Body of pancreas (tissue), 4 donors: ENCODE measurements at regions not wholly inside any gene's neighbourhood (a gene's known extent, or its start where the extent isn't known, plus 50 kb on each side); places are given as distances from the start of the nearest gene placed in this dataset.
"Not testable (repeated sequence)": the region's sequence is repeated elsewhere in the genome, so short reads cannot be mapped to it uniquely, and the experiment has no call there.

Experiments
- ATAC-seq: fragments of 150-250 bp; one replicate; pipeline ENCODE4 v1.9.1; 2016
- DNase-seq, 4 donors: peaks; one replicate each; pipeline ENCODE4 v3.0.0-alpha.2; 2019
- H3K27ac ChIP-seq, 4 donors: fragments of 200-600 bp; sonication (generic); 1 replicate in 3 of 4; 2 replicates in 1 of 4; pipeline versions ENCODE4 v1.5.1 to v1.6.1; 2016 to 2019; ENCODE audit warnings: mild to moderate bottlenecking in 1 of 4, mixed read lengths in 1 of 4, moderate library complexity in 1 of 4
- H3K27me3 ChIP-seq, 2 donors: fragments of 200-600 bp; sonication (generic); one replicate each; pipeline ENCODE4 v1.6.0; 2016; ENCODE audit warnings: mild to moderate bottlenecking in 1 of 2
- H3K36me3 ChIP-seq, 2 donors: fragments of 200-600 bp; sonication (generic); replicated peaks in 1 of 2; 2 replicates each; pipeline ENCODE4 v1.5.1; 2016; ENCODE audit warnings: low read depth in 2 of 2; ENCODE audit not compliant: insufficient read depth in 1 of 2
- H3K4me1 ChIP-seq: fragments of 200-600 bp; sonication (generic); one replicate; pipeline ENCODE4 v1.6.0; 2016
- H3K4me3 ChIP-seq, 2 donors: fragments of 200-600 bp; sonication (generic); 1 replicate in 1 of 2; 2 replicates in 1 of 2; pipeline ENCODE4 v1.5.1; 2016 to 2019
- H3K9me3 ChIP-seq, 3 donors: fragments of 200-600 bp; sonication (generic); 1 replicate in 2 of 3; 2 replicates in 1 of 3; pipeline ENCODE4 v1.5.1; 2016
- POLR2A ChIP-seq, 3 donors: fragments of 450-650 bp; IDR thresholded peaks; one replicate each; pipeline ENCODE4 v1.6.1; 2016; ENCODE audit warnings: antibody characterized with exemption in 3 of 3, mild to moderate bottlenecking in 2 of 3
- WGBS, 2 donors: methylation state at CpG; one replicate each; pipeline ENCODE4 v1.1.5; 2017; 5-methylcytosine and 5-hydroxymethylcytosine counted together
- intact Hi-C: fragments of 100-400 bp; cut with DNase I; formaldehyde crosslinking; loops from one replicate; pipeline ENCODE4 v1.15.1; 2023
- TF ChIP-seq, protein P1 (sequence below), 7 experiments: fragments of 450-650 bp in 4 of 7; fragments of 200-600 bp in 3 of 7; sonication (generic) in 3 of 7; IDR thresholded peaks; one replicate each; pipeline ENCODE4 v1.5.1; 2016 to 2019; ENCODE audit warnings: antibody characterized with exemption in 7 of 7

DNA sequence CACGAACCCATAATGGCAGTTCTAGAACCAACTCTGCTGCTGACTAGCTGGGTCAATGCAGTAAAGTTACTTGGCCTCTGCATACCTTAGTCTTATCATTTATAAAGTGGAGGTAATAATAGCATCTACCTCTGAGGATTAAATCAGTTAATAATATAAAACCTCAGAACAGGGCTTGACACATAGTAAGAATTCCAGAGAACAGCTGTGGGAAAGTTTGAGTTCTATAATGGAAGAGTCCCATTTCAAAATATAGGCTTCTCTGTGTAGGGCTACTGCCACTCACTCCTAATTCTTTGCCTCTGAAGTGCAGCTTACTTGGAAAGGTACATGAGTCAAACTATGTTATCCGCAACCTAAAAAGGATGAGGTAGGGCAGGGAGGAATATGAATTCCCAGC lies 269.2 kb upstream of the PRKD1 start:
- DNase-seq, result no peak
- Histone ChIP-seq H3K4me3 (no peak overlapping the region), H3K27me3 (no peaks in the 10 kb centered on the region), H3K36me3 (no peaks in the 10 kb centered on the region), H3K9me3 (no peaks in the 10 kb centered on the region), H3K4me1 (peaks cover 5% of the 10 kb centered on the region), H3K27ac (no peak overlapping the region)
- intact Hi-C loops, result no loop called here
- TF ChIP-seq, protein P1, sequence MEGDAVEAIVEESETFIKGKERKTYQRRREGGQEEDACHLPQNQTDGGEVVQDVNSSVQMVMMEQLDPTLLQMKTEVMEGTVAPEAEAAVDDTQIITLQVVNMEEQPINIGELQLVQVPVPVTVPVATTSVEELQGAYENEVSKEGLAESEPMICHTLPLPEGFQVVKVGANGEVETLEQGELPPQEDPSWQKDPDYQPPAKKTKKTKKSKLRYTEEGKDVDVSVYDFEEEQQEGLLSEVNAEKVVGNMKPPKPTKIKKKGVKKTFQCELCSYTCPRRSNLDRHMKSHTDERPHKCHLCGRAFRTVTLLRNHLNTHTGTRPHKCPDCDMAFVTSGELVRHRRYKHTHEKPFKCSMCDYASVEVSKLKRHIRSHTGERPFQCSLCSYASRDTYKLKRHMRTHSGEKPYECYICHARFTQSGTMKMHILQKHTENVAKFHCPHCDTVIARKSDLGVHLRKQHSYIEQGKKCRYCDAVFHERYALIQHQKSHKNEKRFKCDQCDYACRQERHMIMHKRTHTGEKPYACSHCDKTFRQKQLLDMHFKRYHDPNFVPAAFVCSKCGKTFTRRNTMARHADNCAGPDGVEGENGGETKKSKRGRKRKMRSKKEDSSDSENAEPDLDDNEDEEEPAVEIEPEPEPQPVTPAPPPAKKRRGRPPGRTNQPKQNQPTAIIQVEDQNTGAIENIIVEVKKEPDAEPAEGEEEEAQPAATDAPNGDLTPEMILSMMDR (IDR thresholded peaks at IDR 0.05), result no peak
- TF ChIP-seq POLR2A (IDR thresholded peaks at IDR 0.05), result no peak
- ATAC-seq, result no peak
- 91% methylated on average over 2 of the region's 2 CpGs for whole genome bisulfite sequencing, 2 donors

DNA sequence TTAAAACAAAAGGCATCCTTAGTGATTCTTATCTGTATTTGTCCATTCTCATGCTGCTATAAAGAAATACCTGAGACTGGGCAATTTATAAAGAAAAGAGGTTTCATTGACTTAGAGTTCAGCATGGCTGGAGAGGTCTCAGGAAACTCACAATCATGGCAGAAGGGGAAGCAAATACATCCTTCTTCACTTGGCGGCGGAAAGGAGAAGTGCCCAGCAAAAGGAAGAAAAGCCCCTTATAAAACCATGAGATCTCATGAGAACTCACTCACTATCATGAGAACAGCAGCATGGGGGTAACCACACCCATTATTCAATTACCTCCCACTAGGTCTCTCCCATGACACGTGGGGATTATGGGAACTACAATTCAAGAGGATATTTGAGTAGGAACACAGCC lies 271.1 kb upstream of the PRKD1 start:
- H3K36me3 ChIP-seq, H3K27me3 ChIP-seq, H3K27ac ChIP-seq, DNase-seq, H3K4me1 ChIP-seq, ATAC-seq, H3K4me3 ChIP-seq, H3K9me3 ChIP-seq, intact Hi-C loops: not testable (repeated sequence)
- whole genome bisulfite sequencing, 2 donors, result 58 to 84% methylated on average over 3 of the region's 3 CpGs

DNA sequence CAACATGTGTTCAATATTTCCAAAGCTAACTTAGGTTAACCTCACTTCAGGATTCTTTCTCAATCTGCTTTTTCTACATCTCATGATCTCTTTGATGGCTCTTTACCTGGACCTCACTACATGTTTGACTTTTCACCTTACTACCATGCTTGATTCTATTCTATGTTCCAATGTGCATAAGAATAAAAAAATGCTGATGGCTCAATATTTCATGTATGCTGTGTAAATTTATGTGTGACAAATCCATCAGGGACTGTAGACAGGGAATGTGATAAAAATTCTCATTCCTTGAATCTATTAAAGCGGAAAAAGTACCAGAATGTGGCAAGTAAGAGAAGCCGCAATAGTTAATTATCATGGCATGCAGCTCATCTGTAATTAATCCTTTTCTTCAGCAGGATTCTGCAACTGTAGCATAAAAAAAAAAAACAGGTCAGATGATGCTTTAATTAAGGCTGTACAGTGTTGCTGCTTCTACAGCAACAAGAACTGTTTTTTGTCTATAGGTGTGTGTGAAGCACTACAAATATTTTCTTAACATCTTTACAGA lies 276.9 kb upstream of the PRKD1 start:
- Histone ChIP-seq H3K36me3 (no peaks in the 10 kb centered on the region), H3K4me1 (no peaks in the 10 kb centered on the region), H3K27me3 (no peaks in the 10 kb centered on the region), H3K4me3 (no peak overlapping the region), H3K27ac (no peak overlapping the region), H3K9me3 (no peaks in the 10 kb centered on the region)
- intact Hi-C loops, result no loop called here
- 90 to 92% methylated on average over 2 of the region's 2 CpGs for WGBS, 2 donors
- ATAC-seq (no peak), DNase-seq (no peak)
- TF ChIP-seq, protein P1 (IDR thresholded peaks at IDR 0.05), result no peak
- TF ChIP-seq POLR2A (IDR thresholded peaks at IDR 0.05), result no peak

DNA sequence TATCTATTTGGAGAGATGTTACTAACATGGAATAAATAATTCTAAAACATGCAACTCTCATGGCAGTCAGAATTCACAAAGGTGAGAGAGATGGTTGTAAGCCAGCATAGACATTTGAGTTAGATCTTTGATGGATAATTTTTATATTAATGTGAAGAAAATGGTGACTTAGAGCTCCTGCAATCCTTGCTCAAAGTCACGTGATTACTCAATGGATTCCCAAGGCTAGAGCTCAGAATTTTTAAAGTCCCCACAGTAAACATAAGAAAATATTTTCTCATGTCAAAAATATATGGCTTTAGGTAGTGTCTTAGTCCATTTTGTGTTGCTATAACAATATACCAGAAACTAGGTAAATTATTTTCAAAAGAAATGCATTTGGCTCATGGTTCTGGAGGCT lies 281.5 kb upstream of the PRKD1 start:
- Histone ChIP-seq H3K4me3 (no peak overlapping the region), H3K36me3 (no peaks in the 10 kb centered on the region), H3K27ac (no peak overlapping the region), H3K9me3 (no peaks in the 10 kb centered on the region), H3K27me3 (no peaks in the 10 kb centered on the region), H3K4me1 (no peaks in the 10 kb centered on the region)
- ATAC-seq (no peak), DNase-seq (no peak)
- no peak for TF ChIP-seq POLR2A (IDR thresholded peaks at IDR 0.05)
- TF ChIP-seq, protein P1 (IDR thresholded peaks at IDR 0.05), result no peak
- 46 to 54% methylated on average over 1 of the region's 1 CpG for WGBS, 2 donors
- intact Hi-C loops, result no loop called here

DNA sequence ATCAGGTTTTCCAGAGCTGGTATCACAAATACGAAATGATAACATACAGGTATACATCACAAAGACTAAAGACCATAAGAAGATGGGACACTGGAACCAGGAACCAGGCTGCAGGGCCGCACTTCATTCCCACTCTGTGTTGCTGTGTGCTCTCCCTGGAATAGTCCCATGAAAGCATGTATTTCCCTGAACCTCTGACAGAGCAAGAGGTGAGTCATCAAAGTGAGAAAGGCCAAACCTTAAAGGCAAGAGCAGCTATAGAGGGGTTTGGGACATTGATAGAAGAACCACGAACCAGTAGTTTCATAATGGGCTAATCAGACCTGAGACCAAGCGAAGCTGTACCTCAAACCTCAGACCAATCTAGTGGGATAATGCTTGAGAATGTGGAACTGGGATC lies 283.0 kb upstream of the PRKD1 start:
- Histone ChIP-seq H3K9me3 (no peaks in the 10 kb centered on the region), H3K4me3 (no peak overlapping the region), H3K27me3 (no peaks in the 10 kb centered on the region), H3K36me3 (no peaks in the 10 kb centered on the region), H3K4me1 (no peaks in the 10 kb centered on the region), H3K27ac (no peak overlapping the region)
- 86 to 87% methylated on average over 4 of the region's 4 CpGs for WGBS, 2 donors
- ATAC-seq, result no peak
- intact Hi-C loops, result loop anchor here (10.0 kb wide), 1 partner anchor 656 kb away; no protein-coding TSS in a partner anchor
- no peak for TF ChIP-seq POLR2A (IDR thresholded peaks at IDR 0.05)
- TF ChIP-seq, protein P1 (IDR thresholded peaks at IDR 0.05), result no peak
- DNase-seq, result no peak
